Inflammatory macrophage treated with lipopolysaccharide for 4 hours (primary cell): ENCODE measurements at regions not wholly inside any gene's neighbourhood (a gene's known extent, or its start where the extent isn't known, plus 50 kb on each side); places are given as distances from the start of the nearest gene placed in this dataset.
"Not testable (repeated sequence)": the region's sequence is repeated elsewhere in the genome, so short reads cannot be mapped to it uniquely, and the experiment has no call there.

Source experiments
- DNase-seq: peaks from one replicate; pipeline ENCODE4 v3.0.0-alpha.2; 2020

GRCh38 chr7:142436601-142437000, 178.7 kb upstream of the PRSS58 start:
- no peak for DNase-seq

GRCh38 chr7:142435606-142436005, 177.7 kb upstream of the PRSS58 start:
- not testable (repeated sequence) for DNase-seq

GRCh38 chr7:142434666-142435167, 176.9 kb upstream of the PRSS58 start:
- no peak for DNase-seq

- not testable (repeated sequence) for DNase-seq
These were observed 176.3 kb upstream of the PRSS58 start for GRCh38 chr7:142434133-142434532.

GRCh38 chr7:142432377-142432776, 174.5 kb upstream of the PRSS58 start:
- DNase-seq, result no peak

DNA sequence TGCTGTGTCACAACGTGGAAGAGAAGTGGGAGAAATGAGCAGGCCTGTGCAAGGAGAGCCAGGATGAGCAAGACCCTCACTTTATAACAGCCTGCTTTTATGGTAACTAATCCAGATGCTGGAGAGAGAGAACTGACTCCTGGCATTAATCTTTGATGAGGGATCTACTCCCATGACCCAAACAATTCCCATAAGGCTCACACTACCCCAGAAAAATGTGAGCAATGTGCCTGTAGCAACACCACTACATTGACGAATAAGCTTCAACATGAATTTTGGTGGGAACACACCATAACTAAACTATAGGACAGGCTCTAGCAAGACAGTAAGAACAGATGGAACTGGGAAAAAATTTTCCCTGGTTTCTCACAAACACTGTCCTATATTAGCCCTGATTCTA, 173.6 kb upstream of the PRSS58 start:
- no peak for DNase-seq

DNA sequence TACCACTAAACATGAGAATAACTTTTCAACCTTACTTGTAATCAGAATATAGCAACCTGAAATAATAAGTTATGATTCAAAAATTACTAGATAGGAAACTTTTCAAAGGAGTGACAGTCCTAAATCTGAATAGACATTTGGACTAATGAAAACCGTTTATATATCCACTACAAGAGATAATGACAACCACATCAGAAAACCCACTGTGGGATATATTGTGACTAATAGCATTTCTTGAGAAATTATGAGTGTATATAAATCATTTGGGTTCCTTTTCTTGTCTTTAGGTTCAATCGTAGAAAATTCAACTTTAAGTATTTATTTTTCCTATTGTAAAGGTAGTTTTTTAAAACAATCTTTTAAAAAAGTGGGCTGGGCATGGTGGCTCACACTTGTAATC, 170.2 kb upstream of the PRSS58 start:
- no peak for DNase-seq

DNA sequence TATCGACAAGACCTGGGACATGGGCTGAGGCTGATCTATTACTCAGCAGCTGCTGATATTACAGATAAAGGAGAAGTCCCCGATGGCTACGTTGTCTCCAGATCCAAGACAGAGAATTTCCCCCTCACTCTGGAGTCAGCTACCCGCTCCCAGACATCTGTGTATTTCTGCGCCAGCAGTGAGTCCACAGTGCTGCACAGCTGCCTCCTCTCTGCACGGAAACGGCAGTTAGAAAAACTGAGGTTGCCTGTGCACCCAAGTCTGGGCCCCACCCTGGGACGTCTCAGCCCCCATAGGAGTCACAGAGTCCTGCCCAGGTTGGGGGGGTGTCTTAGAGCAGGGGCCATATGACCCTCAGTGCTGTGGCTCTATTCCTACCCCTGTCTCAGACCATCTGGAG, 167.4 kb upstream of the PRSS58 start:
- DNase-seq, result no peak

DNA sequence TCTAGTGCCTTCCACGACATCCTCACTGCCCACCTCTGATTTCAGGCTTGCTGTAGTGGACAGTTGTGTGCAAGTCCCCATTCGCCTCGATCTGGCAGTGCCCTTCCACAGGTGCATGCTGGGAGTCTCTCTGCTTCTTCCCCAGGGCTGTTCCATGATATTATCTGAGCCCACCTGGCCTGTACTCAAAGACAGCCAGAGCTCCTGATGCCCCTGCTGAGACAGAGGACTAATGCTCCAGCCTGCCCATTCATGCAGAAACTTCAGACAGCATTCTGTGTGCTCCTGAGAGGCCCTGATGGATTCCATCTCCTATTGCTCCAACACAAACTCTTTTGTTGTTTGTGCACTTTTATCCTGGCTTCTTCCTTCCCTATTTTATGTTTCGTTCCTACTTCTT, 164.8 kb upstream of the PRSS58 start:
- DNase-seq, result no peak

GRCh38 chr7:142420554-142421362, 162.9 kb upstream of the PRSS58 start:
- no peak for DNase-seq

GRCh38 chr7:142418326-142418725, 160.5 kb upstream of the PRSS58 start:
- no peak for DNase-seq

GRCh38 chr7:142414915-142415314, 157.1 kb upstream of the PRSS58 start:
- no peak for DNase-seq

GRCh38 chr7:142414135-142414534, 156.3 kb upstream of the PRSS58 start:
- no peak for DNase-seq

DNA sequence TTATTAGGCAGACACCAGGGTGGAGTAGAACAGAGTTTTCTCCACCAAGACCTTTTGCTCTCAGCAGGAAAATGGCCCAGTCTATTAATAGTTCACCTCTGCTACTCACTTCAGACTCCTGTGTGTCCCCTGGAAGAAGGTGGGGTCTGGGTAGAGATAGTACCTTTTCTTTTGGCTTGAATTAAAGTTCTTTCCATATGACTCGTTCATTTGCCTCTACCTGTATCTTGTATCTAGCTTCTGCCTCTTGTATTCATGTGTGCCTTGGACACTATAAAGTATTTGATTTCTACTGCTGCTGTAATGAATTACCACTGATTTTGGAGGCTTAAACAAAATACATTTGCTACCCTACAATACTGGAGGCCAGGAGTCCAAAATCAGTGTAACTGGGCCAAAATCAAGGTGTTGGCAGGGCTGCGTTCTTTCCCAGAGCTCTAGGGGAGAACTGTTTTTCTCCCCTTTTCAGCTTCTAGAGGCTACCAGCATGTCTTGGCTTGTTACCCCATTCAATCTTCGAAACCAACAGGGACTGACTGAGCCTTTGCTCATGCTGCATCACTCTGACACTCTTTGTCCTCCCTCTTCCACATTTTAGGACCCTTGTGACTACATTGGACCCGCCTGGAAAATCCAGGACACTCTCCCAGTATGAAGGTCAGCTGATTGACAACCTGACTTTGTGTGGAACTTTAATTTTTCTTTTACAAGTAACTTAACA, 155.6 kb upstream of the PRSS58 start:
- no peak for DNase-seq

DNA sequence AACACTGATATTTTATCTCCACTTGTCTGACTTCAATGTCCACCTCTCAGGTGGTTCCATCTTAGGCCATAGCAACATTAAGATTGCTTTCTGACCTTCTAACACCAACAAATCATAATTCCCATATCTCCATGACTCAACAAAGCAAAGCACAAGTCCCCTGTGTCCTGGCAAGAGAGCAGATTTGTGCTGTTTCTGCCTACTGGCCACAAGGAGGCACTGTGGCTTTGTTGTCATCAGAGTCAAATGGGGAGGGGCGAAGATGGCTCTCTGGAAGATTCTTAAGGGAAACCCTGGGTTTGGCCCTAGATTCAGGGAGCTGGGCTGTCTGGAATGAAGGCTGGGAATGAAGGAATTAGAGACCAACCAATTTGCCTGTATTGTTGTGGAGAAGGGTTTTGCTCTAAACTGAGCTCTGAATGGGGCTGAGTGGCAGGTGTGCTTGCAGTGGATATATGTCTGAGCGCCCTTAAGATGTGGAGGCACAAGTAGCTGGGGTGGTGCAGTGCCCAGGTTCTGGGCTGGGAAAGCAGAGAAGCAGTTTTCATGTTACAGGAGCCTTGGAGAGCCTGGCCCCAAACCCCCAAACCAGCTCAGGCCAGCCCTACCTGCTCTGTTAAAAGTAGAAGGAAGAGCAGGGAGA, 154.8 kb upstream of the PRSS58 start:
- DNase-seq, result peak; percentile 61

DNA sequence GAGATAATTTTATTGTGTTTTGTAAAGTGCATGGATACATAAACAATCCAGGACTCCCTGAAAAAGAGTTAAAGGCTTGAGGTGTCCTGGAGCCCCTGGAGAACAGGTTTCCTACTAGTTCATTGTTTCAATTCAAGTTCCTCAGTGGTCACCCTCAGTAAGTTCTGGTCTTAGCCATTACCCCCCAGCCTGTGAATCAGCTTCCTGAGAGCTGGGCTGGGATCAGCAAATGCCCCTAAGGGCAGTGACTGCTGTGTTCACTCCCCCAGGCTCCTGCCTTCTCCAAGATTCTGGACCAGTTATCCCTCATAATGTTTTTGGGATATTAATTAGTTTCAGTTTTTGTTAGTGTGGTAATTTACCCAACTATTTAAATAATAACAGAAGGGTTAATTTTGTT, 151.6 kb upstream of the PRSS58 start:
- no peak for DNase-seq

DNA sequence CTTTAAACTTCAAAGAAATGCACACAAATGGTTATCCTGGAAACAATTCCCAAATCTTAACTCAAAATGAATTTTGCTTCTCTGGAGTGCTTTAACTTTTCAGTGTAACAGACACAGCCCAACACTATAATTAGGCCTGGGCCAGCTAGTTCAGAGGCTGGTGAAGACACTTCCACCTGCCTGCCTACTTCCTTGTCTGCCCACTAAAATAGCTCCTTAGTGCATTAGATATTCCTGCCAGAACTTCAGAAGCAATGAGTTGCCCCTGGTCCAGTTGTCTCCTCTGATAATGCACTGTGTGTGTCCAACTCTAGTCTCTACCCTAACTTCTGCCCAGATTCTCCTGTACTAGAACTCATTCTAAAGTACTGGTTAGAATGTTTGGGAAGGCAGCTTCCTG, 150.9 kb upstream of the PRSS58 start:
- DNase-seq, result no peak

- no peak for DNase-seq
These were observed 150.2 kb upstream of the PRSS58 start for GRCh38 chr7:142407939-142408570.

- DNase-seq, result no peak
These were observed 147.4 kb upstream of the PRSS58 start for GRCh38 chr7:142405122-142405765.

DNA sequence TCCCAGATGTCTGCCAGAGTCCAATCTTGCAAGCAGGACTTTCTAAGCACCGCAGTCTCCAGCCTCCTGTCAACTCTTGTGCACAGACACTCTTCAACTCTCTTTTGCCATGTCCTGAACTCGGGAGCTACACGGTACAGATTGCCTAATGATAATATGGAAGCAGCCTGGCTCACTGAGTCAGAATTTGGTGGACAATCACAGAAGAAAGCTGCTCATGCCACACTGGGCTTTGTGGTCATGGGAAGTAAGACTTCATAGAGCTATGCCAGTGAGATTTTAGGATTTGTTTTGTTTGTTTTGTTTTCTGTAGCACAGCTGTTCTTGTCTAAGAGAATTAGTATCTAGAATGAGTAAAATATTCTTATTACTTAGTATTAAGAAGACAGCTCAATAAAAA, 144.1 kb upstream of the PRSS58 start:
- no peak for DNase-seq

DNA sequence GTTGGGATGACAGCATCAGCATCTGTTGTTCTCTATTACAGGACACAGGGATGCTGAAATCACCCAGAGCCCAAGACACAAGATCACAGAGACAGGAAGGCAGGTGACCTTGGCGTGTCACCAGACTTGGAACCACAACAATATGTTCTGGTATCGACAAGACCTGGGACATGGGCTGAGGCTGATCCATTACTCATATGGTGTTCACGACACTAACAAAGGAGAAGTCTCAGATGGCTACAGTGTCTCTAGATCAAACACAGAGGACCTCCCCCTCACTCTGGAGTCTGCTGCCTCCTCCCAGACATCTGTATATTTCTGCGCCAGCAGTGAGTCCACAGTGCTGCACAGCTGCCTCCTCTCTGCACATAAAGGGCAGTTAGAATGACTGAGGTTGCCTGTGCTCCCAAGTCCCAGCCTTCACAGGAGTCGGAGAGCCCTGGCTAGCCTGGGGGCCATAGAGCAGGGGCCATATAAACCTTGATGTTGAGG, 142.2 kb upstream of the PRSS58 start:
- DNase-seq, result no peak

DNA sequence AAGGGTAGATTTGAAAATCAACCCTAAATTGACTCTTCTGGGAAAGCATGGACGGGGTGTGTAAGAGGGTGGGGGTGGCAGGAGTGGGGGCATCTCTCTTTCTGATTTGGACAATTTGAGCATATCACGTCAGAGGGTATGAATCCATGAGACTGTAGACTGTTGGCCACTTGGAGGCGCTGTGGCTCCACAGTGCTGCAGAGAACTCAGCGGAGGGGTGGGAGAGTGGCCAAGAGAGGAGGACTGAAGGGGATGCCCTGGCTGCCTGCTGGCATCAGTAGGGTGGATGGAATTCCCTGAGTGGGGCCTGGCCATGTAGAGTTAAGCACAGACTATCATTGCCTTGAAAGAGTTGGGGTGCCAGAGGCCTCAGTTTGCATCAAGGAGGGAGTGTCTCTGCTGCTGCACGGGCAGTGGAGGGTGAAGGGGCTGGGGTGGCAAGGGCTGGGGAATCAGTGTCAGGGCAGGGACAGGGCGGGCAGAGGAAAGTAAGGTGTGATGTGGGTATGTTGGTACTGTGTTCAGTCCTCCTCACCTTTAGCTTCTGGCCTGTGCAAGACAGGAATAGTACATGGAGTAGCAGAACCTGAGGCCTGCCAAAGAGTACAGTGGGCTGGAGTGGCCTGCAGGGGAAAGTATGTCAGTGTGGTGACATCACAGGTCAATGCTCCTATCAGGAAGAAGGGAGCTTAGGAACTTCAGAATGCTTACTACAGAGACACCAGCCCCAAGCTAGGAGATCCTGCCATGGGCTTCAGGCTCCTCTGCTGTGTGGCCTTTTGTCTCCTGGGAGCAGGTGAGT, 133.5 kb upstream of the PRSS58 start:
- no peak for DNase-seq
